Fibroblast of villous mesenchyme (primary cell): ENCODE measurements at regions not wholly inside any gene's neighbourhood (a gene's known extent, or its start where the extent isn't known, plus 50 kb on each side); places are given as distances from the start of the nearest gene placed in this dataset.

ENCODE experiments used
- DNase-seq: peaks from one replicate; pipeline ENCODE4 v3.0.0-alpha.2; 2010; ENCODE audit warnings: low read depth
- H3K4me3 ChIP-seq: 2 replicates; pipeline ENCODE4 v1.5.1; 2011; ENCODE audit warnings: low read depth, mild to moderate bottlenecking, low read length
- CTCF ChIP-seq: IDR thresholded peaks from 2 replicates; pipeline ENCODE4 v1.5.1; 2012; ENCODE audit warnings: low read depth, mild to moderate bottlenecking, low read length; ENCODE audit not compliant: insufficient read depth

DNA sequence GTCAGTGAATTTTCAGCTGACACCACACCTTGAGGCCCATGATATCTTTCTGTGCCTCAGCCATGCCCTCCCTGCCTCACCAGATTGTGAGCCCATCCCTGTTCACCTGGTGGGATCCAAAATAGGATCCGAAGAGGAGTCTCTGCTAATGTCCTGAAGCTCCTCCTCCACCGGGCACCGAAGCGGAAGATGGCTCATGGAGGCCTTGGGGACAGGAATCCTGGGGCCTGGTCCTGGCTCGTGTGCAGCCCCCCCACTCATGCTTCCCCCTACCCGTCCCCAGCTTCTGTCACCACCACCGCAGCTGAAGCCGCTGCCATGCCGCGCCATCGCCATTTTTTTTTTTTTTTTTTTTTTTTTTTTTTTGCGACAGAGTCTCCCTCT, 1683.4 kb downstream of the TP53TG3F start:
- TF ChIP-seq CTCF, result no peak
- no peak overlapping the region for H3K4me3 ChIP-seq
- no peak for DNase-seq

DNA sequence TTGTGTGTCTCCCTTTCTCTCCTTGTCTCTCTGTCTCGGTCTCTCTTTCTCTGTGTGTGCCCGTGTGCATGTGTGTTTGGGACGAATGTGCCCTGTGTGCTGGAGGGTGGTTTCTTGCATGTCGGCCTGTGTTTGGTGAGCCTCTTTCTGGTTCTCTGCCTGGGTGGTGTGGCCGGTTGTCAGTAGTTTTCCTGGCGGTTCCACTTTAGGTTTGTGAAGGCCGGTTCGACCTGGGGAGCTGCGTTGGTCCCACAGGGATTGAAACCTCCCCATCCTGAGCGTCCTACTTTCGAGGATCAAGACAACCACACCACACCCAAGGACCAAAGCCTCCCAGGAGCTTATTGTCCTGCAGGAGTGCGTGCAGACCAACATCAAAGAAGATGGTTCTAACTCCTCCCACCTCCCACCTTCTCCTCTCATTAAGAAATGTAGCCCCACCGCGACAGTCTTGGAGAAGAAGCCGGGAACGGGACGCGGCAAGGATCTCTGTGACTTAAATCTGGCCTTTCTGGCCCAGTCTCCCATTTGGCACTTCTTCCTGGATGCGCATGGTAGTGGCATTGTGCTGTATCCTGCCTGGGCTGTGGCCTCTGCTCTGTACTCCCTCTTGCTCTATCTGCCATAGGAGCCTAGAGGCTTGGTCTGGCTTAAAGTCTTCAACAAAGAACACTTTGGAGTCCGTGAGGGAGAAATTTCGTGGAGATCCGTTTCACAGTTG, 1685.0 kb downstream of the TP53TG3F start:
- no peak for TF ChIP-seq CTCF
- no peak overlapping the region for H3K4me3 ChIP-seq
- no peak for DNase-seq

GRCh38 chr16:35146031-35146710, 1686.8 kb downstream of the TP53TG3F start:
- no peak for TF ChIP-seq CTCF
- no peak for DNase-seq
- no peak overlapping the region for H3K4me3 ChIP-seq

GRCh38 chr16:35146723-35147458, 1687.5 kb downstream of the TP53TG3F start:
- DNase-seq, result no peak
- TF ChIP-seq CTCF, result no peak
- no peak overlapping the region for H3K4me3 ChIP-seq

DNA sequence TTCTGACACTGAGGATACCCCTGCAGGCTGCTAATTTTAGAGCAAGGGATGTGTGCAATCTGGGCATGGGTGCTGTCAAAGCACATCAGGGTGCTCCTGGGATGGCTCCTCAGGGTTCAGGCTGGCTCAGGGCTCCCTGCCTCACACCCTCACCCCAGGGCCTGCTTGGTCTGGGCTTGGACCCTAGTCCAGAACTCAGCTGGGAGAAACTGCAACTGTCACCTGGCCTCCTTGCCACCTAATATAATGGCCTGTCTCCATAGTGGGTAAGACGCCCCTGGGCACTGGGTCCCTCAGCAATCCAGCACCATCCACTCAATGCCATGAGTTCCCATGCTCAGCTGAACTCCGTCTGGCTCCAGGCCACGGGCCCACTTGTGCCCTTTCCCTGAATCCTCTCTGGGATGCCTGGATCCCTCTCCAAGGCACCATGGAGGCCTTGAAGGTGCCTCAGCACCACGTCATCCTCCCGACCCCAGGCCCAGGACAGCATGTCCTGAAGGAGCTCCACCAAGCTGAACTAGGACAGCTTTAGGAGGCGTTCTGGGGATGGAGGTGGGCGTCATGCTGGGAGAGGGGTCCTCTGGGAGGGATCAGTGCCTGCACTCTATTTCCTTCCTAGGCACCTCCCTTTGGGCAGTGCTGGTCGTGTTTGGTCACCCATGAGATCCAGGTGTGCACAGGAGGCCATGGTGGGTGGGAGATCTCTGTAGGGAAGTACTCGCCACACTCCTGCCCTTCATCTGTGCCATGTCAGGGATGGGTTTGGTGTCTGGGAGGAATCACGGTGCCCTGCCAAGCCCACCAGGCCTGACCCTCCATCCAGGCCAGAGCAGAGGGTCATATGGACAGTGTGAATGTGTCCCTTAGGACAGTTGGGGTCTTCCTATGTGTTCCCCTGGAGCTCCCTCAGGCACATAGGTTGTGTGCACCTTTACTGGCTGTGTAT, 1688.4 kb downstream of the TP53TG3F start:
- H3K4me3 ChIP-seq, result no peak overlapping the region
- TF ChIP-seq CTCF, result no peak
- no peak for DNase-seq

GRCh38 chr16:35148748-35149147, 1689.3 kb downstream of the TP53TG3F start:
- TF ChIP-seq CTCF, result no peak
- no peak for DNase-seq
- H3K4me3 ChIP-seq, result no peak overlapping the region
